GM23338 (cell line): ENCODE measurements at regions not wholly inside any gene's neighbourhood (a gene's known extent, or its start where the extent isn't known, plus 50 kb on each side); places are given as distances from the start of the nearest gene placed in this dataset.

Source experiments
- ATAC-seq: fragments of 200-7000 bp; cut with Tn5 transposase; 3 replicates; pipeline ENCODE4 v1.9.1; 2020
- DNase-seq: peaks from one replicate; pipeline ENCODE4 v3.0.0-alpha.2; 2015; ENCODE audit warnings: low spot score
- H2AFZ ChIP-seq: fragments of 200-600 bp; sonication (generic); 2 replicates; pipeline ENCODE4 v1.8.0; 2016; ENCODE audit warnings: antibody characterized with exemption, mild to moderate bottlenecking, moderate library complexity
- H3F3A ChIP-seq: fragments of 200-600 bp; sonication (generic); replicated peaks from 2 replicates; pipeline ENCODE4 v1.8.0; 2017; ENCODE audit warnings: antibody characterized with exemption, mixed run types, low read depth
- H3K27ac ChIP-seq: fragments of 200-600 bp; sonication (generic); 2 replicates; pipeline ENCODE4 v1.6.1; 2016; ENCODE audit warnings: low read depth
- H3K27me3 ChIP-seq: fragments of 200-600 bp; sonication (generic); 2 replicates; pipeline ENCODE4 v1.8.0; 2016; ENCODE audit warnings: mild to moderate bottlenecking, mixed run types, moderate library complexity; ENCODE audit not compliant: insufficient read depth
- H3K36me3 ChIP-seq: fragments of 200-600 bp; sonication (generic); 2 replicates; pipeline ENCODE4 v1.8.0; 2016; ENCODE audit warnings: mild to moderate bottlenecking; ENCODE audit not compliant: insufficient read depth
- H3K4me1 ChIP-seq: fragments of 200-600 bp; sonication (generic); 2 replicates; pipeline ENCODE4 v1.8.0; 2016; ENCODE audit warnings: mild to moderate bottlenecking, moderate library complexity; ENCODE audit not compliant: insufficient read depth
- H3K4me2 ChIP-seq: fragments of 200-600 bp; sonication (generic); 2 replicates; pipeline ENCODE4 v1.7.1; 2017; ENCODE audit warnings: mixed run types
- H3K4me3 ChIP-seq: fragments of 200-600 bp; sonication (generic); 2 replicates; pipeline ENCODE4 v1.6.1; 2016; ENCODE audit warnings: mixed run types
- H3K79me2 ChIP-seq: fragments of 200-600 bp; sonication (generic); replicated peaks from 2 replicates; pipeline ENCODE4 v1.8.0; 2017; ENCODE audit warnings: mild to moderate bottlenecking; ENCODE audit not compliant: insufficient read depth
- H3K9me2 ChIP-seq: fragments of 200-600 bp; sonication (generic); 2 replicates; pipeline ENCODE4 v1.8.0; 2017; ENCODE audit not compliant: insufficient read depth
- H4K20me1 ChIP-seq: fragments of 200-600 bp; sonication (generic); replicated peaks from 2 replicates; pipeline ENCODE4 v1.8.0; 2017; ENCODE audit warnings: mild to moderate bottlenecking; ENCODE audit not compliant: insufficient read depth
- H3K27ac Mint-ChIP-seq: 2 replicates; pipeline ENCODE4 v1.8.0; 2020; ENCODE audit warnings: inconsistent platforms, mild to moderate bottlenecking, moderate library complexity, mixed read lengths
- H3K27me3 Mint-ChIP-seq: 3 replicates; pipeline ENCODE4 v1.8.0; 2022; ENCODE audit warnings: low read depth, mild to moderate bottlenecking, moderate library complexity, mixed read lengths, inconsistent platforms; ENCODE audit not compliant: insufficient read depth, poor library complexity
- H3K36me3 Mint-ChIP-seq: 3 replicates; pipeline ENCODE4 v1.8.0; 2021; ENCODE audit warnings: low read depth, mild to moderate bottlenecking, inconsistent platforms, moderate library complexity, mixed read lengths
- H3K4me1 Mint-ChIP-seq: 3 replicates; pipeline ENCODE4 v1.8.0; 2020; ENCODE audit warnings: mild to moderate bottlenecking, inconsistent platforms, mixed read lengths
- H3K4me3 Mint-ChIP-seq: 3 replicates; pipeline ENCODE4 v1.8.0; 2021; ENCODE audit warnings: moderate library complexity, mild to moderate bottlenecking, inconsistent platforms, mixed read lengths
- H3K9me3 Mint-ChIP-seq: 3 replicates; pipeline ENCODE4 v1.8.0; 2020; ENCODE audit warnings: moderate library complexity, mild to moderate bottlenecking, inconsistent platforms, mixed read lengths
- CTCF ChIP-seq, 2 experiments: fragments of 200-600 bp in 1 of 2; sonication (generic) in 1 of 2; conservative IDR thresholded peaks; 2 replicates each; pipeline versions ENCODE4 v1.5.1 to v1.6.1; 2016 to 2017; ENCODE audit warnings: antibody characterized with exemption in 2 of 2, low read depth in 2 of 2, mild to moderate bottlenecking in 2 of 2, moderate library complexity in 1 of 2
- ETS1 ChIP-seq: IDR thresholded peaks from 2 replicates; pipeline ENCODE4 v1.6.1; 2016; ENCODE audit warnings: antibody characterized with exemption
- EZH2 ChIP-seq: fragments of 200-600 bp; sonication (generic); IDR thresholded peaks from one replicate; pipeline ENCODE4 v1.8.0; 2017; ENCODE audit warnings: antibody characterized with exemption, mild to moderate bottlenecking, low read depth; ENCODE audit not compliant: unreplicated experiment
- EZH2phosphoT487 ChIP-seq: fragments of 200-600 bp; sonication (generic); IDR thresholded peaks from one replicate; pipeline ENCODE4 v1.8.1; 2018; ENCODE audit warnings: antibody characterized with exemption; ENCODE audit not compliant: unreplicated experiment
- NANOG ChIP-seq: IDR thresholded peaks from 2 replicates; pipeline ENCODE4 v1.6.1; 2016; ENCODE audit warnings: antibody characterized with exemption, borderline replicate concordance
- REST ChIP-seq: IDR thresholded peaks from one replicate; pipeline ENCODE4 v1.6.1; 2018; ENCODE audit warnings: antibody characterized with exemption; ENCODE audit not compliant: unreplicated experiment
- STAT1 ChIP-seq: IDR thresholded peaks from one replicate; pipeline ENCODE4 v1.6.1; 2016; ENCODE audit warnings: antibody characterized with exemption; ENCODE audit not compliant: unreplicated experiment

GRCh38 chr9:87799503-87799902 lies 73.6 kb downstream of the CTSL start (continued):
- no peak for TF ChIP-seq CTCF (conservative IDR thresholded peaks at IDR 0.05; ENCODE audit: low read depth in 2 of 2)

GRCh38 chr9:87800456-87800855 lies 74.5 kb downstream of the CTSL start:
- H3K27ac Mint-ChIP-seq: no peak overlapping the region
- ATAC-seq: no peak; the same call in 2 of the 3 replicates

More at GRCh38 chr9:87800456-87800855, 74.5 kb downstream of the CTSL start:
- DNase-seq: peak; percentile 5
- Histone ChIP-seq H3K27ac (no peak overlapping the region), H3K36me3 (no peaks in the 10 kb centered on the region), H3K4me3 (no peak overlapping the region), H2AFZ (no peak overlapping the region), H3K4me2 (no peak overlapping the region), H3F3A (no peaks in the 10 kb centered on the region), H4K20me1 (no peaks in the 10 kb centered on the region), H3K4me1 (no peaks in the 10 kb centered on the region), H3K79me2 (no peaks in the 10 kb centered on the region), H3K27me3 (no peaks in the 10 kb centered on the region), H3K9me2 (no peaks in the 10 kb centered on the region)
- Mint-ChIP-seq H3K4me3 (no peak overlapping the region), H3K4me1 (no peaks in the 10 kb centered on the region), H3K36me3 (no peaks in the 10 kb centered on the region; the same call in 2 of the 3 replicates), H3K9me3 (no peaks in the 10 kb centered on the region), H3K27me3 (peaks cover 16% of the 10 kb centered on the region)
- TF ChIP-seq ETS1: no peak
- TF ChIP-seq EZH2: no peak
- TF ChIP-seq EZH2phosphoT487: no peak
- no peak for TF ChIP-seq REST
- no peak for TF ChIP-seq NANOG
- no peak for TF ChIP-seq STAT1
